Thymus (tissue), 11 donors: ENCODE measurements at regions not wholly inside any gene's neighbourhood (a gene's known extent, or its start where the extent isn't known, plus 50 kb on each side); places are given as distances from the start of the nearest gene placed in this dataset.

Experiments
- DNase-seq, 9 donors: peaks; one replicate each; pipeline ENCODE4 v3.0.0-alpha.2; 2013; ENCODE audit warnings: low spot score in 9 of 9, low read depth in 6 of 9, missing footprints in 1 of 9
- H3K27ac ChIP-seq, 2 donors: one replicate each; pipeline ENCODE4 v1.5.1; 2013; ENCODE audit warnings: control low read depth in 1 of 2, low read depth in 1 of 2, low read length in 1 of 2, mild to moderate bottlenecking in 1 of 2, moderate library complexity in 1 of 2
- H3K27me3 ChIP-seq, 2 donors: one replicate each; pipeline ENCODE4 v1.5.1; 2013; ENCODE audit warnings: low read length in 1 of 2; ENCODE audit not compliant: control insufficient read depth in 2 of 2, insufficient read depth in 1 of 2
- H3K36me3 ChIP-seq, 2 donors: one replicate each; pipeline ENCODE4 v1.5.1; 2013; ENCODE audit warnings: low read length in 1 of 2, mild to moderate bottlenecking in 1 of 2, moderate library complexity in 1 of 2; ENCODE audit not compliant: control insufficient read depth in 2 of 2, insufficient read depth in 2 of 2
- H3K4me1 ChIP-seq, 2 donors: one replicate each; pipeline ENCODE4 v1.5.1; 2013; ENCODE audit warnings: low read length in 2 of 2; ENCODE audit not compliant: control insufficient read depth in 2 of 2, insufficient read depth in 2 of 2
- H3K4me3 ChIP-seq, 2 donors: one replicate each; pipeline ENCODE4 v1.5.1; 2013; ENCODE audit warnings: low read length in 2 of 2, control low read depth in 1 of 2, mild to moderate bottlenecking in 1 of 2
- H3K9me3 ChIP-seq, 2 donors: one replicate each; pipeline ENCODE4 v1.5.1; 2013; ENCODE audit warnings: low read length in 1 of 2, mild to moderate bottlenecking in 1 of 2; ENCODE audit not compliant: control insufficient read depth in 2 of 2, insufficient read depth in 1 of 2
- WGBS: extraction: QIAGEN DNeasy Blood & Tissue Kit; methylation state at CpG from one replicate; pipeline ENCODE4 v1.1.7; 2013; 5-methylcytosine and 5-hydroxymethylcytosine counted together
- donor health status: healthy.

GRCh38 chr3:124600765-124601164 lies 129.5 kb upstream of the UMPS start:
- Histone ChIP-seq H3K4me1 (no peaks in the 10 kb centered on the region), H3K4me3 (no peak overlapping the region), H3K9me3 (no peaks in the 10 kb centered on the region), H3K27me3 (no peaks in the 10 kb centered on the region), H3K36me3 (no peaks in the 10 kb centered on the region), H3K27ac (no peak overlapping the region)
- no peak for DNase-seq
- 92% methylated on average over 4 of the region's 4 CpGs for WGBS

GRCh38 chr3:124601190-124601589 lies 129.1 kb upstream of the UMPS start:
- WGBS, result 92% methylated on average over 2 of the region's 2 CpGs
- no peak overlapping the region for H3K27ac ChIP-seq
- DNase-seq, result no peak
- no peaks in the 10 kb centered on the region for H3K27me3 ChIP-seq
- H3K36me3 ChIP-seq, result no peaks in the 10 kb centered on the region
- no peaks in the 10 kb centered on the region for H3K9me3 ChIP-seq
- no peaks in the 10 kb centered on the region for H3K4me1 ChIP-seq
- no peak overlapping the region for H3K4me3 ChIP-seq

GRCh38 chr3:124602980-124603627 lies 127.1 kb upstream of the UMPS start:
- Histone ChIP-seq H3K9me3 (no peaks in the 10 kb centered on the region), H3K4me1 (no peaks in the 10 kb centered on the region), H3K4me3 (no peak overlapping the region), H3K36me3 (no peaks in the 10 kb centered on the region), H3K27me3 (no peaks in the 10 kb centered on the region), H3K27ac (no peak overlapping the region)
- DNase-seq, result no peak
- WGBS, result 76% methylated on average over 5 of the region's 5 CpGs

GRCh38 chr3:124605781-124606579 lies 124.3 kb upstream of the UMPS start:
- Histone ChIP-seq H3K9me3 (no peaks in the 10 kb centered on the region), H3K4me1 (no peaks in the 10 kb centered on the region), H3K4me3 (no peak overlapping the region), H3K36me3 (no peaks in the 10 kb centered on the region), H3K27ac (no peak overlapping the region), H3K27me3 (no peaks in the 10 kb centered on the region)
- WGBS, result 77% methylated on average over 6 of the region's 6 CpGs
- DNase-seq, result no peak

GRCh38 chr3:124607163-124607562 lies 123.1 kb upstream of the UMPS start:
- Histone ChIP-seq H3K9me3 (no peaks in the 10 kb centered on the region), H3K4me1 (no peaks in the 10 kb centered on the region), H3K27me3 (no peaks in the 10 kb centered on the region), H3K4me3 (no peak overlapping the region), H3K36me3 (no peaks in the 10 kb centered on the region), H3K27ac (no peak overlapping the region)
- DNase-seq, result no peak
- WGBS, result 89% methylated on average over 1 of the region's 1 CpG

- Histone ChIP-seq H3K36me3 (no peaks in the 10 kb centered on the region), H3K9me3 (no peaks in the 10 kb centered on the region), H3K4me1 (no peaks in the 10 kb centered on the region), H3K27ac (no peak overlapping the region), H3K4me3 (no peak overlapping the region), H3K27me3 (no peaks in the 10 kb centered on the region)
- no peak for DNase-seq
- 98% methylated on average over 3 of the region's 3 CpGs for WGBS
Observed at GRCh38 chr3:124609402-124609801, 120.8 kb upstream of the UMPS start.

GRCh38 chr3:124610130-124610529 lies 120.1 kb upstream of the UMPS start:
- no peaks in the 10 kb centered on the region for H3K4me1 ChIP-seq
- no peak overlapping the region for H3K4me3 ChIP-seq
- H3K9me3 ChIP-seq, result no peaks in the 10 kb centered on the region
- no peaks in the 10 kb centered on the region for H3K27me3 ChIP-seq
- WGBS, result 95% methylated on average over 1 of the region's 1 CpG
- no peaks in the 10 kb centered on the region for H3K36me3 ChIP-seq
- DNase-seq, result no peak
- H3K27ac ChIP-seq, result no peak overlapping the region

GRCh38 chr3:124611520-124611919 lies 118.7 kb upstream of the UMPS start:
- Histone ChIP-seq H3K27me3 (no peaks in the 10 kb centered on the region), H3K9me3 (no peaks in the 10 kb centered on the region), H3K4me3 (no peak overlapping the region), H3K27ac (no peak overlapping the region), H3K36me3 (no peaks in the 10 kb centered on the region), H3K4me1 (no peaks in the 10 kb centered on the region)
- WGBS, result 56% methylated on average over 4 of the region's 4 CpGs
- DNase-seq, result no peak

- Histone ChIP-seq H3K9me3 (no peaks in the 10 kb centered on the region), H3K4me1 (peaks cover 0 to 3% of the 10 kb centered on the region in 2 donors), H3K27ac (no peak overlapping the region), H3K4me3 (no peak overlapping the region), H3K36me3 (no peaks in the 10 kb centered on the region), H3K27me3 (no peaks in the 10 kb centered on the region)
- WGBS, result 97% methylated on average over 1 of the region's 1 CpG
- DNase-seq, result no peak
Observed at GRCh38 chr3:124615896-124616543, 114.2 kb upstream of the UMPS start.
